Head of caudate nucleus (tissue), 42 donors: ENCODE measurements at regions not wholly inside any gene's neighbourhood (a gene's known extent, or its start where the extent isn't known, plus 50 kb on each side); places are given as distances from the start of the nearest gene placed in this dataset.

Experiments used
- DNase-seq, 42 donors: peaks; one replicate each; pipeline versions ENCODE4 v3.0.0 to v3.0.0-alpha.2; 2020 to 2021; ENCODE audit warnings: mixed read lengths in 7 of 42
- intact Hi-C: fragments of 100-400 bp; cut with DNase I; formaldehyde crosslinking; loops from one replicate; pipeline ENCODE4 v1.15.0; 2022

DNA sequence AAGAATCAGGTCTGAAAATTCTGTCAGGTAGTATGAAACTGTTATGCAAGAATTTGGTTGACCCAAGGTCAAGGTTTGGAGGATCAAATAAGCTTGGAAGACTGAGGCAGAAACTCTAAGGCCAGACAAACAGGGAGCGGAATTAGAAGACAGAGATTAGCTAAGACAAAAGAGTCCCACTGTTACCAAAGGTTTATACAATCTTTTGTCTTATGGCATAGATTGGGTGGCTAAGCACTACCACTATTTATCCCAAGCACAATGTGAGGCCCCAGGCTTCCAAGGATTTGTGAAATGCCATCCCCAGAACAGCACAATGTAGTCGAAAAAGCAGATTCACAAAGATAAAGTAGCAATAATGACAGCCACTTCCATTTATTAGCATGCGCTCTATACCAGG, 311.2 kb downstream of the SEC23A start:
- intact Hi-C loops = no loop called here

GRCh38 chr14:38790916-38791315, 312.1 kb downstream of the SEC23A start:
- intact Hi-C loops = no loop called here
- DNase-seq = no peak

More for the DNA sequence above, 311.2 kb downstream of the SEC23A start:
- no peak for DNase-seq

DNA sequence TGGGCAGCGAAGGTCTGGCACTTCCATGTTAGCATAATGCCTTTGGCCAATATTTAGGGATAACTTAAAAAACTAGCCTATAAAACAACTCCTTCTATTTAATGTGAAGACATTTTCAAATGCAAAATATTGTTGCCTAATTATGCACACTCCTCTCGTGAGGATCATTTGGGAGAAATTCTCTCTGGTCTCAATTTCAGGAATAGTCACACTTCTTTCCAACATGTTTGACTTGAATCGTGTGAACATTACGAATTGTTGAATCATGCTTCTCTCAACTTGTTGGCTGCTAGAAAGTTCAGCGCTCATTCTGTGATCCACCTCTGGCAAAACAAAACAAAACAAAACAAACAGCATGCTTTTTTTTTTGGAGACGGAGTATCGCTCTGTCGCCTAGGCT, 313.2 kb downstream of the SEC23A start:
- no peak for DNase-seq
- intact Hi-C loops = no loop called here

DNA sequence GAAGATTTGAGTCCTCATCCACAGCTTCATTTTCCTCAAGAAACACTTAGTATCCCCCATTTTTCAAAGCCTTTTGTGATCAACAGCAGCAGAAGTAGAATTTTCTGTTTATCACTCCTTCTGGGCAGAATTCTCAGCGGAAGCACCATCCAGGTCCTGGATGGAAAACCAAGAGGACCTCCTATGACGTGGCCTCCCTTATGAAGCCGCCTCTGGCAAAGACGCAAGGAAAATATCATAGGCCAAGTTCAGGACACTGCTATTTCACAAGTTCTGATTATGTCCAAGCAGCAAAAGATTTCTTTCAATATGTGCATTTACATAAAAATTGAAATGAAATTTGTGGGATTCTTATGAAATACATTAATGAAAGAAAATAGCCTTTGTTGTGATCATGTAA, 315.0 kb downstream of the SEC23A start:
- DNase-seq = no peak

GRCh38 chr14:38786921-38787320, 316.1 kb downstream of the SEC23A start:
- no peak for DNase-seq
- intact Hi-C loops = no loop called here

More for the DNA sequence above, 315.0 kb downstream of the SEC23A start:
- intact Hi-C loops = no loop called here

DNA sequence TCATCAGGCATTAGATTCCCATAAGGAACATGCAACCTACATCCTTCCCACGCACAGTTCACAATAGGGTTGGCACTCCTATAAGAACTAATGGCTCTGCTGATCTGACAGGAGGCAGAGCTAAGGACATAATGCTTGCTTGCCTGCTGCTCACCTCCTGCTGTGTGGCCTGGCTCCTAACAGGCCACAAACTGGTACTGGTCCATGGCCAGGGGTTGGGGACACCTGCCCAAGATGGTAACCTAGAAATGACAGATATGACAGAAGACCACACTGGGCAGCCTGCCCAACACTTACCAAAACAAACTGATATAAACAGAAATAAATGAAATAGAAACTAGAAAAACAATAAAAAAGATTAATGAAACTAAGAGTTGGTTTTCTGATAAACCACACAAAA, 325.6 kb downstream of the SEC23A start:
- no peak for DNase-seq
- intact Hi-C loops = no loop called here

DNA sequence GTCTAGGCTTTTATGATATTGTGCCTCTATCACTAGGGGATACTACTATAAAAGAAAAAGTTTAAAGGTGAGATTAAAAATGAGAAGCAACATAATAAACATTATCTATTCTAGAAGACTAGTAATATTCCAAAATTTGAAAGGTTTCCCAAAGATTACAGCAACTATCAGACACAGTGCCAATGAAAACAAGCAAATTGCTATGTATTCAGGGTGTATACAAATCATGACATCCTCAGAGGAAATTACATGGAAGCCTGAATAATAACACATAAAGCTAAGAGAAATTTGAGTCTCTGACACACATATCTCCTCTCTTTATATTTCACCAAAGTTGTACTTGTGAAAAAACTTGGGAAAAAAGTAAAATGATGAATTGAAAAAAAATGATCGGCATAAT, 327.0 kb downstream of the SEC23A start:
- no peak for DNase-seq
- intact Hi-C loops = no loop called here

DNA sequence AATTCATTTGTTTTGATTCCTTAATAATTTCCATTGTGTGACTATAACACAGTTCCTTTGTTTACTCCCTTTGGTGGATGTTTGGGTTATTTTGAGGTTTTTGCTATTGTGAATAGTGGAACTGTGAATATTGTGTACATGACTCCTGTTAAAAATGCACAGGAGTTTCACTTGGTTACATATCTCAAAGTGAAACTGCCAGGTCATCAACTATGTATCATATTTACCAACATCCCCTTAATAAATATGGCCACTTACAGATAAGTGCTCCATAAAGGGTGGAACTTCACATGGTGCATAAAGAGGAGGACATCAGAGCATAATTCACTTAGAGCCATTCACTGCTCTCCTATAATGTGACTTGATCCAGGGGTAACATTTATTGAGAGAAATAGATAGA, 328.9 kb downstream of the SEC23A start:
- intact Hi-C loops = no loop called here
- DNase-seq = no peak

GRCh38 chr14:38770251-38770650, 332.8 kb downstream of the SEC23A start:
- no peak for DNase-seq
- intact Hi-C loops = no loop called here

GRCh38 chr14:38762845-38763244, 340.2 kb downstream of the SEC23A start:
- intact Hi-C loops = no loop called here
- DNase-seq = no peak

DNA sequence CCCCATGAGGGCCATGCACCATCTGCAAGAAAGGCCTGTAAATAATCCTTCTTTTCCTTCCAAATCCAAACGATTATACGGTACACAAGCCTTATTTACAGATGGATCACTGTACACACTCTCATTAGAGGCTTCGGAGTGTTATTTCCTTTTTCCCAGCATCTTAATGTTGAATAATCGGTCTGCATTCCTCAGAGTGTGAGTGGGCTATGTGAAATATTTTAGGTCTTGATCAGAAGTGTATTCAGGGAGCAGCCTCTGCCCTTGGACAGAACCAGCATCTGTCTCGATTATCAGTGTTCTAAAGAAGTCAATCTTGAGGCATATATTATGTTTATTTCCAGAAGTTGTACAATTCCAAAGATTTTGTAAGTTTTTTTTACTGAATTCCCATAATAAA, 340.6 kb downstream of the SEC23A start:
- intact Hi-C loops = no loop called here
- no peak for DNase-seq

DNA sequence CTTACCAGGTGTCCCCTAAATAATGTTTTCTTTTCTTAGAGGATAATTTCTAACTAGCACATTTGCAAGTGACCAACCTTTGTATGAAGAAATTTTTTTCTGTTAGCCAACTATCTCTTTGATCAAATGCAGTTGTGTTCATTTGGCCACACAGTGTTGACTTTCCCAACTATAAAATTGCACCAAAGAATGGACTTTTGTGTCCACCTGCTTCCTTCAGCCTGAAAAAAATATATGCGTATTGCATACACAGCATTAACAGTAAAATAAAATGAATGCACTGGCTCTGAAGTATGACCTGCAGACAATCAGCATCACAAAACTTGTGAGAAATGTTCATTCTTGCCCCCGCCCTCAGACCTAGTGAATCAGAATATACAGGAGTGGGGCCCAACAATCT, 342.0 kb downstream of the SEC23A start:
- DNase-seq = no peak
- intact Hi-C loops = no loop called here

GRCh38 chr14:38758661-38759060, 344.4 kb downstream of the SEC23A start:
- no peak for DNase-seq
- intact Hi-C loops = no loop called here

GRCh38 chr14:38755036-38755435, 348.0 kb downstream of the SEC23A start:
- no peak for DNase-seq
- intact Hi-C loops = no loop called here

GRCh38 chr14:38752750-38753149, 350.3 kb downstream of the SEC23A start:
- no peak for DNase-seq
- intact Hi-C loops = no loop called here

DNA sequence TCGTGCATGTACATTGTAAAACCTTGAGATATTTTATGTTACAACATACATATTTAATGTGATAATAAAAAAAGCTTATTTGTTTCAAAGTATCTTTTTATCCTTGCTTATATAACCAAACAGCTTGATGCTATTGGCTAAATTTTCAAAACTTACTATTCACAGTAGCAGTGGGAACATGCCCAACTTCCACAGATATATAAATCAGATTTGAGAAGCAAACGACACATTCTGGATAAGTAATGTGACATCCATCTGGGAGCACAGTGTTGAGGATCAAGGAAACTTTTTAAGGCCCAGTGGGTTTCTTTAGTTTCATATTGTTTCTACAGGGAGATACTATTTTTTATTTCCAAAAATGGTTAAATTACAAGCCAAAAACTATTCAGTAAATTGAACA, 350.7 kb downstream of the SEC23A start:
- intact Hi-C loops = no loop called here
- DNase-seq = no peak

DNA sequence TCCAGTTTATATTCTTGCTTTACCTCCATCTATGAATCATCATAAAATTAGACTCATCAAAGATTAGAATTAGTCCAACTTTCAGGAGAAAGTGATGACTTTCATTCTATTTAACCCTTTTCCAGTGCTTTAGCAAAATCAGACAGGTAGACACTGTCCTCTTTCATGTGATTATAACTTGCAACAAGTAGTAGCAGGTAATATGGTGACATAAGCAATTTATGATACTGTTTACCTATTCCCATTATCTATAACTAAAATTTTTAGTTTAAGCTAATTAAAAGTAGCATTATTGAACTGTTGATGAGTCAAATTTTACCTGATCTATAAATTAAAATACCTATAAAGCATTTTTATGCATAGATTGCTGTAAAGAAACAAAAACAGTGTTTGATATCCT, 351.6 kb downstream of the SEC23A start:
- intact Hi-C loops = no loop called here
- DNase-seq = no peak

DNA sequence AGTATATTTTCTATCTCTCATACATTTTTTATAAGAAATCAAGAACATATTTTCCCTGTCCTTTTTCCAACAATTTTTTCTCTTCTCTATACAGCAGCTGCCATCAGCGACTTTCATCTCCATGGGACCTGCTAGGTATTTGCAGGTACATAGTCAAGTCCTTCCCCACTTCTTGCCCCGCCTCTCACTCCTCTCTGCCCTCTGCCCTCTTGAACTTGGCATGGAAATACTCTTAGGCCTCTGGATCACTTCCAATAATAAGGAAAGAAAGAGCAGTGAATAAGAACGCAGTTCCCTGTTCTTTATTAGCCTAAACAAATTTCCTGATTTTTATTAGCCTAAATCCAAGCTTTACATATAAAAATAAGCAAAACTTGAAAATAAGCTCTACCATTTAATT, 353.1 kb downstream of the SEC23A start:
- no peak for DNase-seq
- intact Hi-C loops = no loop called here

DNA sequence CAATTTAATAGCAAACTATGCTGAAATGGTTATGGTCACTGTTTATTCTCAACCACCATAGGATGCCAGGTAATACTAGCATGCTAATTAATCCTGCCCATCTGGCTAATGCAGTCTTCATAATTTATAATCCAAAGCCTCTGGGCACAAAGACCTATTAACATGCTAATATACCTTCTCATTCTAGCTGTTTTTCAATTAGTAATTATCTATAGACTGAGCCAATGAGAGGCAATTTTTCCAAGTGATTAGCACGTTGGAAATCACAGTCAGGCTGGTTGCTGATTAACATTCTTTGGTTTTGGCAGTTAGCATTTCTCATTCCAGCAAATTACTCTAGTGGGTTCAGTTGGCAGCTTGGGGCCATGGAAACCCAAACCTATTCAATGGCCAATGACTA, 357.2 kb downstream of the SEC23A start:
- DNase-seq = no peak
- intact Hi-C loops = no loop called here

DNA sequence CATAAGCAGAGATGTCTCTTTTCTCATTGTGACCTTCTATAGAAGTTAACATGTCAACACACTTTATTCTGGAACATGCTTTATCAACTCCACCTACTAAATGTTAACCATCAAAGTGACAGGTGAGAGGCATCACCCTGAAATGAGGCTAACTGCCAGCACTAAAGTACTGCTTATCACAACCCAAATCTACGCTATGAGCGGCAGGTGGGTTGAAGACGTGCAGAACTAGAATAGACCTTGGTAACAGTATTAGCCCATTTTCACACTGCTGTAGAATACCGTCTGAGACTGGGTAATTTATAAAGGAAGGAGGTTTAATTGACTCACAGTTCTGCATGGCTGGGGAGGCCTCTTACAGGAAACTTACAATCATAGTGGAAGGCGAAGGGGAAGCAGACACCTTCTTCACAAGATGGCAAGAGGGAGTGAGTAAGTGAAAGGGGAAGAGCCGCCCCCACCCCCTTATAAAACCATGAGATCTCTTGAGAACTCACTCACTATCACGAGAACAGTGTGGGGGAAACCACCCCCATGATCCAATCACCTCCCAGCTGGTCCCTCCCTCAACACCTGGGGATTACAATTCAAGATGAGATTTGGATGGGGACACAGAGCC, 359.0 kb downstream of the SEC23A start:
- intact Hi-C loops = no loop called here
- DNase-seq = peak in 23 of 42 donors; percentile 8 to 76 (median 35)

DNA sequence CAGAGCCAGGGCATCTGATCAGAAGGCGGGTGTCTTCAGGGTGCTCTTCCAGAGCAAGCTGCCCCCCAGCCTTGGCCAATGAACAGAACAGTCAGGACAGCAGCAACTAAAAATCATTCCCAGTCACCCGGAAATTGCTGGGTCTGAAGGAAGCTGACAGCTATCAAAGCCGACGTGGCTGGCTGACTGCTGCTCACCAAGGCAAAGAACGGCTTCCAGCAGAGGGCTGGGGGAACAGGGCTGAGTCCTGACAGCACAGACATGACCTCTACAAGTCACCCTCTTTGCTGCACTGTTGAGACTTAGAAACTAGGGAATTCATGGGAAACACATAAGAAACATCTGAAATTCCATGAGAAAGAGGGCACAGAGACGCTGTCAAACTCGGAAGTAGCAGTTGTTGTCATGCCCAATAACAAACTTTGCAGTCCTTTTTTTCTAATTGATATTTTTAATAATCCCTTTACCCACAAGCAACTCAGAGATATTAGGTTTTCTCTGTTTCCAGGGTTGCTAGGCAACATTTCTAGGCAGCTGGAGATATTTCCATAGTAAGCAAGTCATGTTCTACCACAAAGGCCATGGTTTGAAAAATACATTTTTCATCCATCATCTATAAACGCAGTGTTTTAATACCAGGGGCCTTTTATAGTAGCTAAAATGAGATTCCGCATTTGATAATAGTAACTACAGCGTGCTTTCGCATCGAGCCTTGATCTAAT, 365.2 kb downstream of the SEC23A start:
- intact Hi-C loops = no loop called here

More for the DNA sequence above, 365.2 kb downstream of the SEC23A start:
- DNase-seq = peak in 9 of 42 donors; percentile 6 to 47 (median 29)
